Vagina (tissue), 2 donors: ENCODE measurements at regions not wholly inside any gene's neighbourhood (a gene's known extent, or its start where the extent isn't known, plus 50 kb on each side); places are given as distances from the start of the nearest gene placed in this dataset.

Experiments used
- POLR2A ChIP-seq, 2 donors: fragments of 450-650 bp; IDR thresholded peaks; one replicate each; pipeline ENCODE4 v1.6.1; 2017; ENCODE audit warnings: antibody characterized with exemption in 2 of 2, mild to moderate bottlenecking in 2 of 2, moderate library complexity in 2 of 2
- TF ChIP-seq, protein P1 (sequence below), 3 experiments: fragments of 450-650 bp in 2 of 3; fragments of 200-600 bp in 1 of 3; sonication (generic) in 1 of 3; IDR thresholded peaks; one replicate each; pipeline ENCODE4 v1.5.1; 2017 to 2019; ENCODE audit warnings: antibody characterized with exemption in 3 of 3, mild to moderate bottlenecking in 2 of 3, moderate library complexity in 2 of 3

- TF ChIP-seq POLR2A (IDR thresholded peaks at IDR 0.05), result no peak
- TF ChIP-seq, protein P1, sequence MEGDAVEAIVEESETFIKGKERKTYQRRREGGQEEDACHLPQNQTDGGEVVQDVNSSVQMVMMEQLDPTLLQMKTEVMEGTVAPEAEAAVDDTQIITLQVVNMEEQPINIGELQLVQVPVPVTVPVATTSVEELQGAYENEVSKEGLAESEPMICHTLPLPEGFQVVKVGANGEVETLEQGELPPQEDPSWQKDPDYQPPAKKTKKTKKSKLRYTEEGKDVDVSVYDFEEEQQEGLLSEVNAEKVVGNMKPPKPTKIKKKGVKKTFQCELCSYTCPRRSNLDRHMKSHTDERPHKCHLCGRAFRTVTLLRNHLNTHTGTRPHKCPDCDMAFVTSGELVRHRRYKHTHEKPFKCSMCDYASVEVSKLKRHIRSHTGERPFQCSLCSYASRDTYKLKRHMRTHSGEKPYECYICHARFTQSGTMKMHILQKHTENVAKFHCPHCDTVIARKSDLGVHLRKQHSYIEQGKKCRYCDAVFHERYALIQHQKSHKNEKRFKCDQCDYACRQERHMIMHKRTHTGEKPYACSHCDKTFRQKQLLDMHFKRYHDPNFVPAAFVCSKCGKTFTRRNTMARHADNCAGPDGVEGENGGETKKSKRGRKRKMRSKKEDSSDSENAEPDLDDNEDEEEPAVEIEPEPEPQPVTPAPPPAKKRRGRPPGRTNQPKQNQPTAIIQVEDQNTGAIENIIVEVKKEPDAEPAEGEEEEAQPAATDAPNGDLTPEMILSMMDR (IDR thresholded peaks at IDR 0.05), result no peak
Measured at GRCh38 chr18:45167631-45168280, 447.5 kb upstream of the SLC14A2 start.
